ENCODE measurements at regions not wholly inside any gene's neighbourhood (a gene's known extent, or its start where the extent isn't known, plus 50 kb on each side); places are given as distances from the start of the nearest gene placed in this dataset.

- Mint-ChIP-seq H3K27me3 (peaks cover 15% of the 10 kb centered on the region), H3K4me3 (no peak overlapping the region), H3K4me1 (ENCODE audit: low read depth) (no peaks in the 10 kb centered on the region), H3K9me3 (peaks cover 4% of the 10 kb centered on the region), H3K27ac (no peak overlapping the region), H3K36me3 (ENCODE audit: low read depth) (no peaks in the 10 kb centered on the region)
These were observed 441.2 kb upstream of the NR3C2 start for GRCh38 chr4:148883435-148883834.

DNA sequence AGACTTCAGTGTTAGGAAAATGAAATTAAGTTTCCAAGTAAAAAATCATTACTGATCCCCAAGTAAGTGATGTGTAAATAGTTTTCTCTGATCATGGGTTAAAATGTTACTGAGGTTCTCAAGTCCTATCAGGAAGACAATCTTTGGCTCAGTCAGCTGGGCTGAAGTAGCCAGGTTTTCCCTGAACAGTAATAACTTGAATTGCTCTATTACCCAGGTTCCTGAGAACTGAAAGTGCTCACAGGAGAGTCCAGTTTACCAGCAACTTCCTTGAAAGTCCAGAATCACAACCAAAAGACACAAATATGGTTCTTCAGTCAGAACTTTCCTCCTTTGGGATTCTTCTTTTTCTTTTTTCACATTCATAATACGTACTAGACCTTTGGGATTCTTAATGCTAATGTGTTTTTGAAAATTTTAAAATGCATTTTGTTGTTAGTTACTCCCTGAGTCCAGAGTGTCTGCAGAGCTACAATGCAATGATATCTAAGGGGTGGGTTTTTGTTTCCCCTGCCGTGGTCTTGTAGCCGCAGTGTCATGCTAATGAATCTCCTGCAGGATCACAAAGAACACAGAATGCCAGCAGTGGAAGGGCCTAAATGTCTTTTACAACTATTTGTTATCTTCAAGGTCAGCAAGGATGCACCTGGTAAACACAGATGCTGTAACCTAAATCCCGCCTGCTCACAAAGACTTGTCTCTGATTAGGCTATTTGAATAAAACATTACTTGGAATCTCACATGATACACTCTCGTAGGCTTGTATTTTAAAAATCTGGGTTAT, 439.8 kb upstream of the NR3C2 start:
- H3K4me3 Mint-ChIP-seq, result no peak overlapping the region
- H3K27me3 Mint-ChIP-seq, result peaks cover 15% of the 10 kb centered on the region
- peaks cover 4% of the 10 kb centered on the region for H3K9me3 Mint-ChIP-seq
- no peaks in the 10 kb centered on the region for H3K36me3 Mint-ChIP-seq (ENCODE audit: low read depth)
- no peak overlapping the region for H3K27ac Mint-ChIP-seq
- no peaks in the 10 kb centered on the region for H3K4me1 Mint-ChIP-seq (ENCODE audit: low read depth)

DNA sequence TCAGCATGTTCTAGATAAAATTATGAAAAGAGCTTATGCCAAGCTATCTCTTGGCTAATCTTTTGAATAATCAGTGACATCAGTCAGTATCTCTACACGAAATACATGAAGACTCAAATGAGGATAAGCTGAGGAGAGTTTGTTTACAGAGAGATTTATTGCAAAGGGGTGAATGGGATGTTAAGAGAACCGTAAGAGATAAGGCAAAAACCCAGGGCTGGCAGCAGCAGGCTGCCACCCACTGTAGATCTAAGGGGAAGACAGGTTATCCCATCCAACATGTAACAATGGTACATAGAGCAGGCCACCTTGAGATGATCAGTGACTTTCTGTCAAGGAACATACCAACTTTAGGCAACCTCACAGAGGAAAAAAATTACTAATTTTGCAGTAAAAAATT, 432.1 kb upstream of the NR3C2 start:
- H3K9me3 Mint-ChIP-seq, result no peaks in the 10 kb centered on the region
- no peak overlapping the region for H3K4me3 Mint-ChIP-seq
- H3K27ac Mint-ChIP-seq, result no peak overlapping the region
- no peaks in the 10 kb centered on the region for H3K4me1 Mint-ChIP-seq (ENCODE audit: low read depth)
- H3K36me3 Mint-ChIP-seq (ENCODE audit: low read depth), result no peaks in the 10 kb centered on the region
- no peaks in the 10 kb centered on the region for H3K27me3 Mint-ChIP-seq

DNA sequence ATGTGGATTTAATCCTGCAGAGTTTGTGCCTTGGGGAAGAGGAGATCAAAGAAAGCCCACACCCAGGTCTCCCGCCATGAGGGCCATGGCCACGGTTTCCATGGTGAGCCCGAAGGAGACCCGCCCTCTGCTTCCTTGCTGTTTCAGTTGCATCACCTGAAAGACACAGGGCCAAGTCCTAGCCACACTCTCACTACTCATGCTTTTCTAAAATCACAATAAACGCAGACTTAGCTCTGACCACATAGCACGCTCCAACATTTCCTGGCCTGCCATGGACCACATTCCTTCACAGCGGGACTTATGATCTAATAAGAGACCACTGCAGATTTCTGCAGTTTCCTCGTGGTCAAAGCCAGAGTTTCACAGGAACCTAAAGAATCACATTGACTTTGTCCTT, 426.0 kb upstream of the NR3C2 start:
- no peak overlapping the region for H3K4me3 Mint-ChIP-seq
- H3K27ac Mint-ChIP-seq, result no peak overlapping the region

DNA sequence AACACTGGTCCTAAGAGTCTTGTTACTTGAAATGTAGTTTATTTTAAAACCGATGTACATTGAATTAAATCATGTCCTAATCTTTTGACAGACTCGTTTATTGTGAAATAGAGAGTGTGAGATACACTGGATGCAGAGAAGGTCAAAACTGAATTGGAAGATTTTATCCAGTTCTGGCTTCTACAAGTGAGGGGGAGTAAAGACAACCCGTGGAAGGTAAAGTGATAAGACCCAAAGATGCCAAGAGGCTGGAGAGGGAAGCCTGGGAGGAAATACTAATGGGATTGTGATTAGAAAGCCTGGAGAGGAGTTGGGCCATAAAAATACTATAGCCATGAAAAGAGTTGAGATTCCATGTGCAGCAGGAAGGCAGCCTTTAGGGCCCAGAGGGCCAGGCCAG, 424.5 kb upstream of the NR3C2 start:
- H3K27ac Mint-ChIP-seq, result no peak overlapping the region
- no peaks in the 10 kb centered on the region for H3K36me3 Mint-ChIP-seq (ENCODE audit: low read depth)
- no peaks in the 10 kb centered on the region for H3K9me3 Mint-ChIP-seq
- no peak overlapping the region for H3K4me3 Mint-ChIP-seq
- H3K4me1 Mint-ChIP-seq (ENCODE audit: low read depth), result no peaks in the 10 kb centered on the region
- H3K27me3 Mint-ChIP-seq, result no peaks in the 10 kb centered on the region

More for the DNA sequence above, 426.0 kb upstream of the NR3C2 start:
- H3K36me3 Mint-ChIP-seq (ENCODE audit: low read depth), result no peaks in the 10 kb centered on the region
- no peaks in the 10 kb centered on the region for H3K4me1 Mint-ChIP-seq (ENCODE audit: low read depth)
- H3K9me3 Mint-ChIP-seq, result no peaks in the 10 kb centered on the region
- no peaks in the 10 kb centered on the region for H3K27me3 Mint-ChIP-seq

DNA sequence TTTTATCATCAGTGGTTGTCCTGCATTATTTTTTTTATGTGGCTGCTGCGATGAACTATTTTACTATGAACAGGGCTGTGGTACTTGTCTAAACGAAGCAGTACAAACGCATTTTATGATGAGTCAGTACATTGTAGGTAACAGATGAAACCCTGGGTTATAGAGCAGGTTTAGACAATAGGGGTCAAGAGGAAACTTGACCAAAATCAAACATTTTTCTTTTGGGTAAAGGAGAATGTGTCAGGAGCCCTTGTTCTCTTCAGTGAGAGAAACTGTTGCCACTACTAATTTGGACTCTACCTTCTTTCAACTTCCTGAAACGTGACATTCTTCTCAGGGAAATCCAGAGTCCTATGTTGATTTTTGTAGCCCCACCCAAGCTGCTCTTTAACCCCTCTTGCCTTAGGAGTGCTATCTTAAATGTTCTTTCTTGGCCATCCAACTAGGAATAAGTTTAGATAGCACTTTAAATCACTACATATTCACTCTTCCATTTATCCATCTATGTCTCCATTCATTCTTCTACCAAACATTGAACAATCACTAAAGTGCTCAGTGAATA, 415.8 kb upstream of the NR3C2 start:
- H3K4me3 Mint-ChIP-seq, result no peak overlapping the region
- H3K36me3 Mint-ChIP-seq (ENCODE audit: low read depth), result no peaks in the 10 kb centered on the region
- no peak overlapping the region for H3K27ac Mint-ChIP-seq
- H3K9me3 Mint-ChIP-seq, result peaks cover 14% of the 10 kb centered on the region
- no peaks in the 10 kb centered on the region for H3K27me3 Mint-ChIP-seq
- no peaks in the 10 kb centered on the region for H3K4me1 Mint-ChIP-seq (ENCODE audit: low read depth)

GRCh38 chr4:148857239-148857972, 415.2 kb upstream of the NR3C2 start:
- H3K36me3 Mint-ChIP-seq (ENCODE audit: low read depth), result no peaks in the 10 kb centered on the region
- no peaks in the 10 kb centered on the region for H3K27me3 Mint-ChIP-seq
- peaks cover 14% of the 10 kb centered on the region for H3K9me3 Mint-ChIP-seq

GRCh38 chr4:148854203-148854602, 412.0 kb upstream of the NR3C2 start:
- Mint-ChIP-seq H3K4me3 (no peak overlapping the region), H3K4me1 (ENCODE audit: low read depth) (no peaks in the 10 kb centered on the region), H3K27me3 (no peaks in the 10 kb centered on the region), H3K27ac (no peak overlapping the region), H3K9me3 (peaks cover 14% of the 10 kb centered on the region), H3K36me3 (ENCODE audit: low read depth) (no peaks in the 10 kb centered on the region)

More at GRCh38 chr4:148857239-148857972, 415.2 kb upstream of the NR3C2 start:
- no peak overlapping the region for H3K4me3 Mint-ChIP-seq
- no peak overlapping the region for H3K27ac Mint-ChIP-seq
- no peaks in the 10 kb centered on the region for H3K4me1 Mint-ChIP-seq (ENCODE audit: low read depth)

GRCh38 chr4:148852092-148852699, 410.0 kb upstream of the NR3C2 start:
- H3K9me3 Mint-ChIP-seq, result peaks cover 14% of the 10 kb centered on the region
- H3K27me3 Mint-ChIP-seq, result no peaks in the 10 kb centered on the region
- H3K27ac Mint-ChIP-seq, result no peak overlapping the region
- no peaks in the 10 kb centered on the region for H3K4me1 Mint-ChIP-seq (ENCODE audit: low read depth)
- H3K4me3 Mint-ChIP-seq, result no peak overlapping the region
- H3K36me3 Mint-ChIP-seq (ENCODE audit: low read depth), result no peaks in the 10 kb centered on the region

- Mint-ChIP-seq H3K27ac (no peak overlapping the region), H3K27me3 (no peaks in the 10 kb centered on the region), H3K36me3 (ENCODE audit: low read depth) (no peaks in the 10 kb centered on the region), H3K9me3 (peaks cover 9% of the 10 kb centered on the region), H3K4me3 (no peak overlapping the region), H3K4me1 (ENCODE audit: low read depth) (no peaks in the 10 kb centered on the region)
These were observed 408.2 kb upstream of the NR3C2 start for GRCh38 chr4:148850257-148850995.

GRCh38 chr4:148849581-148849980, 407.4 kb upstream of the NR3C2 start:
- H3K27ac Mint-ChIP-seq, result no peak overlapping the region
- no peak overlapping the region for H3K4me3 Mint-ChIP-seq

GRCh38 chr4:148847544-148848255, 405.5 kb upstream of the NR3C2 start:
- Mint-ChIP-seq H3K27ac (no peak overlapping the region), H3K4me1 (ENCODE audit: low read depth) (no peaks in the 10 kb centered on the region), H3K9me3 (no peaks in the 10 kb centered on the region), H3K4me3 (no peak overlapping the region), H3K27me3 (no peaks in the 10 kb centered on the region), H3K36me3 (ENCODE audit: low read depth) (no peaks in the 10 kb centered on the region)

More at GRCh38 chr4:148849581-148849980, 407.4 kb upstream of the NR3C2 start:
- Mint-ChIP-seq H3K4me1 (ENCODE audit: low read depth) (no peaks in the 10 kb centered on the region), H3K9me3 (peaks cover 6% of the 10 kb centered on the region), H3K36me3 (ENCODE audit: low read depth) (no peaks in the 10 kb centered on the region), H3K27me3 (no peaks in the 10 kb centered on the region)

- H3K27ac Mint-ChIP-seq, result no peak overlapping the region
- no peaks in the 10 kb centered on the region for H3K4me1 Mint-ChIP-seq (ENCODE audit: low read depth)
- no peak overlapping the region for H3K4me3 Mint-ChIP-seq
- H3K27me3 Mint-ChIP-seq, result no peaks in the 10 kb centered on the region
- no peaks in the 10 kb centered on the region for H3K9me3 Mint-ChIP-seq
- H3K36me3 Mint-ChIP-seq (ENCODE audit: low read depth), result no peaks in the 10 kb centered on the region
These were observed 403.4 kb upstream of the NR3C2 start for GRCh38 chr4:148845609-148846008.

DNA sequence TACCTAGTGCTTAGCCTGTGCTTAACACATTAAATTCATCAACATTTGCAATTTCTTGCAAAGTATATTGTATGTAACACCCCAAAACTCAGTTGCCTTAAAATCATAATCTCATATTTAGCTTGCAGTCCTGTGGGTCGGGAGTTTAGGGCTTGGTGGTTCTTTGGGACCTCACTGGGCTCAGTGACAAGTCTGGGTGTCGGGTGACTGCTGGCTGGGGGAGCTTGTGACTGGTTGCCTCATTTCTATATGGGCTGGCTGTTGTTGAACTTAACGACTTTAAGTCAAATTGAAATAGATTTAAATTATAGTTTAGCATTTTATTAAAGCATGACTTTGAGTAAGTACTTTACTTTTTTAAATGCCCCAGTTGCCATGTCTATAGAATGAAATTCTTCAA, 401.4 kb upstream of the NR3C2 start:
- Mint-ChIP-seq H3K27me3 (no peaks in the 10 kb centered on the region), H3K4me3 (no peak overlapping the region), H3K9me3 (no peaks in the 10 kb centered on the region), H3K4me1 (ENCODE audit: low read depth) (no peaks in the 10 kb centered on the region), H3K27ac (no peak overlapping the region), H3K36me3 (ENCODE audit: low read depth) (no peaks in the 10 kb centered on the region)
